H9 (cell line): ENCODE measurements at regions not wholly inside any gene's neighbourhood (a gene's known extent, or its start where the extent isn't known, plus 50 kb on each side); places are given as distances from the start of the nearest gene placed in this dataset.
"Not testable (repeated sequence)": the region's sequence is repeated elsewhere in the genome, so short reads cannot be mapped to it uniquely, and the experiment has no call there.

ENCODE experiments used
- DNase-seq: peaks from one replicate; pipeline ENCODE4 v3.0.0-alpha.2; 2017
- H2AFZ ChIP-seq: one replicate; pipeline ENCODE4 v1.6.1; 2013; ENCODE audit warnings: mild to moderate bottlenecking, low read length, control low read depth, moderate library complexity
- H2AK5ac ChIP-seq: 2 replicates; pipeline ENCODE4 v1.6.1; 2013; ENCODE audit warnings: low read length, control low read depth, mixed read lengths; ENCODE audit not compliant: insufficient read length
- H2BK120ac ChIP-seq: one replicate; pipeline ENCODE4 v1.6.1; 2013; ENCODE audit warnings: low read depth, mild to moderate bottlenecking, low read length, control low read depth, inconsistent platforms; ENCODE audit not compliant: poor library complexity, severe bottlenecking
- H2BK12ac ChIP-seq: 2 replicates; pipeline ENCODE4 v1.6.1; 2013; ENCODE audit warnings: low read length, control low read depth, mixed read lengths, low read depth; ENCODE audit not compliant: insufficient read length
- H2BK15ac ChIP-seq: 2 replicates; pipeline ENCODE4 v1.6.1; 2013; ENCODE audit warnings: low read depth, low read length, control low read depth
- H2BK20ac ChIP-seq: one replicate; pipeline ENCODE4 v1.6.1; 2013; ENCODE audit warnings: low read depth, mild to moderate bottlenecking, low read length, control low read depth, inconsistent platforms; ENCODE audit not compliant: poor library complexity, severe bottlenecking
- H2BK5ac ChIP-seq: 2 replicates; pipeline ENCODE4 v1.6.1; 2013; ENCODE audit warnings: low read length, control low read depth, mixed read lengths; ENCODE audit not compliant: insufficient read length
- H3K14ac ChIP-seq: 2 replicates; pipeline ENCODE4 v1.6.1; 2013; ENCODE audit warnings: low read length, control low read depth; ENCODE audit not compliant: insufficient read depth
- H3K18ac ChIP-seq: 2 replicates; pipeline ENCODE4 v1.6.1; 2013; ENCODE audit warnings: low read depth, mild to moderate bottlenecking, mixed read lengths, low read length, control low read depth; ENCODE audit not compliant: insufficient read length
- H3K23ac ChIP-seq: 2 replicates; pipeline ENCODE4 v1.6.1; 2013; ENCODE audit warnings: low read length, control low read depth, mixed read lengths, low read depth; ENCODE audit not compliant: insufficient read length
- H3K23me2 ChIP-seq: 2 replicates; pipeline ENCODE4 v1.6.1; 2013; ENCODE audit warnings: low read depth, mild to moderate bottlenecking, mixed read lengths, low read length, control low read depth; ENCODE audit not compliant: insufficient read length, poor library complexity, severe bottlenecking
- H3K27ac ChIP-seq: 2 replicates; pipeline ENCODE4 v1.5.1; 2013; ENCODE audit warnings: low read length, control low read depth, mixed read lengths, low read depth; ENCODE audit not compliant: insufficient read length
- H3K27me3 ChIP-seq: 2 replicates; pipeline ENCODE4 v1.6.1; 2013; ENCODE audit warnings: low read length, control low read depth, inconsistent platforms; ENCODE audit not compliant: insufficient read depth
- H3K4ac ChIP-seq: 2 replicates; pipeline ENCODE4 v1.6.1; 2013; ENCODE audit warnings: low read depth, mild to moderate bottlenecking, control low read depth, inconsistent platforms, low read length, moderate library complexity
- H3K4me1 ChIP-seq: 2 replicates; pipeline ENCODE4 v1.6.1; 2013; ENCODE audit warnings: low read length, control low read depth, inconsistent platforms; ENCODE audit not compliant: insufficient read depth
- H3K4me2 ChIP-seq: 2 replicates; pipeline ENCODE4 v1.6.1; 2013; ENCODE audit warnings: low read length, control low read depth, mixed read lengths; ENCODE audit not compliant: insufficient read length, insufficient read depth
- H3K56ac ChIP-seq: 2 replicates; pipeline ENCODE4 v1.6.1; 2013; ENCODE audit warnings: low read depth, mild to moderate bottlenecking, mixed read lengths, low read length, control low read depth; ENCODE audit not compliant: insufficient read length
- H3K79me1 ChIP-seq: 2 replicates; pipeline ENCODE4 v1.6.1; 2013; ENCODE audit warnings: low read depth, mild to moderate bottlenecking, moderate library complexity, low read length, control low read depth, inconsistent platforms; ENCODE audit not compliant: insufficient read depth, poor library complexity, severe bottlenecking
- H3K79me2 ChIP-seq: 2 replicates; pipeline ENCODE4 v1.6.1; 2013; ENCODE audit warnings: low read length, control low read depth, inconsistent platforms; ENCODE audit not compliant: insufficient read depth
- H3K9ac ChIP-seq: 2 replicates; pipeline ENCODE4 v1.6.1; 2013; ENCODE audit warnings: low read length, control low read depth, mixed read lengths; ENCODE audit not compliant: insufficient read length; ENCODE audit errors: extremely low read depth
- H3K9me3 ChIP-seq: one replicate; pipeline ENCODE4 v1.6.1; 2013; ENCODE audit warnings: low read depth, low read length, inconsistent platforms; ENCODE audit not compliant: control insufficient read depth
- H3T11ph ChIP-seq: one replicate; pipeline ENCODE4 v1.6.1; 2013; ENCODE audit warnings: mild to moderate bottlenecking, low read length, control low read depth, inconsistent platforms
- H4K20me1 ChIP-seq: one replicate; pipeline ENCODE4 v1.6.1; 2013; ENCODE audit not compliant: control insufficient read depth, insufficient read length, insufficient read depth
- H4K5ac ChIP-seq: 2 replicates; pipeline ENCODE4 v1.6.1; 2013; ENCODE audit warnings: low read depth, mild to moderate bottlenecking, mixed read lengths, low read length, control low read depth; ENCODE audit not compliant: insufficient read length
- H4K8ac ChIP-seq: replicated peaks from 2 replicates; pipeline ENCODE4 v1.6.1; 2013; ENCODE audit warnings: low read length, control low read depth, mixed read lengths, low read depth; ENCODE audit not compliant: insufficient read length
- H4K91ac ChIP-seq: 2 replicates; pipeline ENCODE4 v1.6.1; 2013; ENCODE audit warnings: low read depth, mild to moderate bottlenecking, moderate library complexity, mixed read lengths, low read length, control low read depth; ENCODE audit not compliant: insufficient read length
- H3K27ac Mint-ChIP-seq, 3 experiments: 2 replicates in 2 of 3; 3 replicates in 1 of 3; pipeline ENCODE4 v1.8.0; 2020 to 2021; ENCODE audit warnings: mixed read lengths in 3 of 3, mild to moderate bottlenecking in 1 of 3, moderate library complexity in 1 of 3
- H3K27me3 Mint-ChIP-seq: 2 replicates; pipeline ENCODE4 v1.8.0; 2021; ENCODE audit warnings: low read depth, mild to moderate bottlenecking, moderate library complexity, mixed read lengths
- H3K36me3 Mint-ChIP-seq, 3 experiments: 2 replicates in 2 of 3; 3 replicates in 1 of 3; pipeline ENCODE4 v1.8.0; 2020 to 2021; ENCODE audit warnings: low read depth in 3 of 3, mixed read lengths in 3 of 3; ENCODE audit not compliant: insufficient read depth in 1 of 3
- H3K4me1 Mint-ChIP-seq, 2 experiments: 2 replicates each; pipeline ENCODE4 v1.8.0; 2020; ENCODE audit warnings: mixed read lengths in 2 of 2
- H3K4me3 Mint-ChIP-seq, 2 experiments: 2 replicates in 1 of 2; 3 replicates in 1 of 2; pipeline ENCODE4 v1.8.0; 2020 to 2021; ENCODE audit warnings: mild to moderate bottlenecking in 2 of 2, mixed read lengths in 2 of 2, moderate library complexity in 1 of 2
- H3K9me3 Mint-ChIP-seq, 2 experiments: 2 replicates in 1 of 2; 3 replicates in 1 of 2; pipeline ENCODE4 v1.8.0; 2020; ENCODE audit warnings: mild to moderate bottlenecking in 2 of 2, mixed read lengths in 2 of 2, moderate library complexity in 1 of 2
- WGBS: extraction: QIAGEN DNeasy Blood & Tissue Kit; methylation state at CpG from one replicate; pipeline ENCODE4 v1.1.7; 2013; ENCODE audit warnings: missing lambda C conversion rate, low lambda C conversion rate, mixed read lengths; ENCODE audit not compliant: insufficient read length; ENCODE audit errors: extremely low coverage; 5-methylcytosine and 5-hydroxymethylcytosine counted together

- not testable (repeated sequence) for H3K4ac ChIP-seq, H3K14ac ChIP-seq, DNase-seq, H3K9ac ChIP-seq, H2BK120ac ChIP-seq, H2BK12ac ChIP-seq, H3K56ac ChIP-seq, H4K91ac ChIP-seq, H4K5ac ChIP-seq, H3K4me1 ChIP-seq, H3K36me3 Mint-ChIP-seq, H3K27ac Mint-ChIP-seq, H3K4me2 ChIP-seq, H3K4me3 Mint-ChIP-seq, H2BK5ac ChIP-seq, H3K23me2 ChIP-seq, H3K79me2 ChIP-seq, H2AK5ac ChIP-seq, H3K27ac ChIP-seq, H3K23ac ChIP-seq, H3K9me3 ChIP-seq, H3K27me3 ChIP-seq, H3K27me3 Mint-ChIP-seq, H3T11ph ChIP-seq, H3K9me3 Mint-ChIP-seq, H2BK20ac ChIP-seq, H2AFZ ChIP-seq, H2BK15ac ChIP-seq, H3K4me1 Mint-ChIP-seq, H4K8ac ChIP-seq, H3K79me1 ChIP-seq, H3K18ac ChIP-seq, H4K20me1 ChIP-seq
- no CpG with 5 or more reads among the region's 4 CpGs for WGBS
Measured at GRCh38 chrX:63209128-63209527, 142.0 kb downstream of the SPIN4 start.

GRCh38 chrX:63204266-63205074, 146.7 kb downstream of the SPIN4 start:
- H3K18ac ChIP-seq, H3K9me3 ChIP-seq, H3K4me3 Mint-ChIP-seq, H3K23ac ChIP-seq, H3K9me3 Mint-ChIP-seq, H3K4me2 ChIP-seq, H3K27me3 Mint-ChIP-seq, H2AK5ac ChIP-seq, H3K27ac ChIP-seq, H3K4me1 Mint-ChIP-seq, H3K56ac ChIP-seq, H3K27me3 ChIP-seq, H3K4ac ChIP-seq, H2AFZ ChIP-seq, H3K9ac ChIP-seq, H3K23me2 ChIP-seq, H3K27ac Mint-ChIP-seq, H2BK120ac ChIP-seq, H2BK15ac ChIP-seq, H3K14ac ChIP-seq, H3K4me1 ChIP-seq, H4K91ac ChIP-seq, H2BK20ac ChIP-seq, H3T11ph ChIP-seq, H4K8ac ChIP-seq, H3K36me3 Mint-ChIP-seq, H3K79me2 ChIP-seq, H4K5ac ChIP-seq, DNase-seq, H4K20me1 ChIP-seq, H2BK12ac ChIP-seq, H3K79me1 ChIP-seq, H2BK5ac ChIP-seq: not testable (repeated sequence)
- no CpG with 5 or more reads among the region's 7 CpGs for WGBS
